ENCODE measurements at regions not wholly inside any gene's neighbourhood (a gene's known extent, or its start where the extent isn't known, plus 50 kb on each side); places are given as distances from the start of the nearest gene placed in this dataset.
"Not testable (repeated sequence)": the region's sequence is repeated elsewhere in the genome, so short reads cannot be mapped to it uniquely, and the experiment has no call there.

- TF ChIP-seq EZH2 (IDR thresholded peaks at IDR 0.05; ENCODE audit: borderline replicate concordance, low read depth, low read length, severe bottlenecking); CTCF (IDR thresholded peaks at IDR 0.05; ENCODE audit: borderline replicate concordance, extremely low read depth, low read length, poor library complexity, severe bottlenecking): not testable (repeated sequence)
These were observed 97.8 kb downstream of the ALG1L2 start for GRCh38 chr3:130179353-130179970.
